ENCODE measurements at regions not wholly inside any gene's neighbourhood (a gene's known extent, or its start where the extent isn't known, plus 50 kb on each side); places are given as distances from the start of the nearest gene placed in this dataset.

DNA sequence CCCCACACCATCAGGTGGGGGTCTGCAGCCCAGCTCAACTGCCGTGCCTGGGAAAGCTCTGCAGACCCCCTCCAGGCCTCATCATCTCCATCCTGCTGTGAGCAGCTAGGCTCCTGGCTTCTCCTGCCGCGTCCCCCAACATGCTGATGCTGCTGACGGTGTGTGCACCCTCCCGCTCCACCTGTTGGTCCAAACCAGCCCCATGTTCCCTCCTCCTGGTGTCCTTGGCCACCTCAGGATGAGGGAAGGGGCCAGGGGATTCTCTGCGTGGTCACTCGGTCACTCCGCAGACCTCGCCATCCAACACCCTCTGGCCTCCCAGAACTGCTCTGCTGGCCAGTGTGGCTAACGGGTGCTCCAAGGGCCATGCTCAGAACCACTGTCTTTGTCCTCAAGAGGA lies 368.6 kb downstream of the FOXL1 start:
- TF ChIP-seq EZH2 (IDR thresholded peaks at IDR 0.05; ENCODE audit: insufficient read depth, poor library complexity, severe bottlenecking) (no peak), EZH2phosphoT487 (IDR thresholded peaks at IDR 0.05; ENCODE audit: insufficient read depth, low read depth) (no peak)

Data from GM23248 (cell line).